ENCODE measurements at regions not wholly inside any gene's neighbourhood (a gene's known extent, or its start where the extent isn't known, plus 50 kb on each side); places are given as distances from the start of the nearest gene placed in this dataset.

GRCh38 chr3:157816896-157817295 lies 289.3 kb downstream of the SHOX2 start:
- TF ChIP-seq CTCF (IDR thresholded peaks at IDR 0.05; ENCODE audit: borderline replicate concordance, extremely low read depth, low read length, poor library complexity, severe bottlenecking) (no peak), EZH2 (IDR thresholded peaks at IDR 0.05; ENCODE audit: borderline replicate concordance, low read depth, low read length, severe bottlenecking) (no peak)
